Mucosa of rectum (tissue), 2 donors: ENCODE measurements at regions not wholly inside any gene's neighbourhood (a gene's known extent, or its start where the extent isn't known, plus 50 kb on each side); places are given as distances from the start of the nearest gene placed in this dataset.

Experiments
- H3K27ac ChIP-seq, 2 donors: one replicate each; pipeline ENCODE4 v1.7.0; 2013; ENCODE audit warnings: inconsistent platforms in 2 of 2, low read depth in 2 of 2, low read length in 2 of 2
- H3K27me3 ChIP-seq, 2 donors: one replicate each; pipeline ENCODE4 v1.7.0; 2013; ENCODE audit warnings: low read length in 2 of 2; ENCODE audit not compliant: control insufficient read depth in 2 of 2, insufficient read depth in 2 of 2
- H3K36me3 ChIP-seq, 2 donors: one replicate each; pipeline ENCODE4 v1.7.0; 2013; ENCODE audit warnings: low read length in 2 of 2; ENCODE audit not compliant: control insufficient read depth in 2 of 2, insufficient read depth in 2 of 2
- H3K4me1 ChIP-seq, 2 donors: one replicate each; pipeline ENCODE4 v1.7.0; 2013; ENCODE audit warnings: low read length in 2 of 2, mild to moderate bottlenecking in 1 of 2; ENCODE audit not compliant: control insufficient read depth in 2 of 2, insufficient read depth in 2 of 2
- H3K4me3 ChIP-seq, 2 donors: one replicate each; pipeline ENCODE4 v1.7.0; 2013; ENCODE audit warnings: low read length in 2 of 2
- H3K9ac ChIP-seq, 2 donors: one replicate each; pipeline ENCODE4 v1.7.0; 2013; ENCODE audit warnings: low read length in 2 of 2, low read depth in 1 of 2, mild to moderate bottlenecking in 1 of 2
- H3K9me3 ChIP-seq, 2 donors: one replicate each; pipeline ENCODE4 v1.7.0; 2013; ENCODE audit warnings: low read length in 2 of 2; ENCODE audit not compliant: control insufficient read depth in 2 of 2
- donor health status: healthy.
- donor health status: Normal muscosa, but diverticular disease.

DNA sequence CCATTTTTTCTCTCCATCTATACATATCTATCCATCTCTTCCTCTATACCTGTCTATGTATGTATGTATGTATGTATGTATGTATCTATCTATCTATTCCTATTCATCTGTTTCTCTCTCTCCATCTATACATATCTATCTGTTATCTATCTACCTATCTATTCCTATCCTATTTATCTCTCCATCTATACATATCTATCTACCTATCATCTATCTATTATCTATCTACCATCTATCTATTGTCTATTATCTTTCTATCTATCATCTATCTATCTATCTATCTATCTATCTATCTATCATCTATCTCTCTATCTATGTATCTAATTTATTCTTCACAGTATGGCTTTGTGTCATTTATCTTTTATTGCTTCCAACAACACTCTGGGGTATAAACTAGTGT is 1124.4 kb downstream of the TYW1 start:
- Histone ChIP-seq H3K9ac (no peak overlapping the region), H3K27ac (no peak overlapping the region), H3K4me3 (no peak overlapping the region), H3K4me1 (no peaks in the 10 kb centered on the region), H3K27me3 (no peaks in the 10 kb centered on the region), H3K9me3 (peaks cover 5 to 10% of the 10 kb centered on the region in 2 donors), H3K36me3 (no peaks in the 10 kb centered on the region)

DNA sequence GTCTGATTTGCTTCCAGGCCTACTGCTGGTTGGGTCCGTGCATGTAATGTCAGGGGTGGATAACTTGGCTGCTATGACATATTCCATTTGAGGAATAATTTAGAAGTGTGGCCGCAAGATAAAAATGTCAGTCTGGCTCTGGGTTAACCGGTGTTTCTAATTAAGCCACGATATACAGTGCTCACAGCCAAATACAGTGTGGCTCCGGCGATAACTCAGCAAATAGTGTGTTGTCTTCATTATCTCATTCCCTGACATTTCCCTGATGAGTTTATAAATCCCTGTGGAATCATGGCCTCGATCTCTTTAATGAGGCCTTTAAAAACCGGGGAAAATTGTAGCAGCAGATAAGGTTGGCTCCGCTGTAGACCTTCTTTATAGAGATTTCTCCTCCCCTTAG is 1125.0 kb downstream of the TYW1 start:
- Histone ChIP-seq H3K4me3 (no peak overlapping the region), H3K36me3 (no peaks in the 10 kb centered on the region), H3K4me1 (no peaks in the 10 kb centered on the region), H3K9me3 (peaks cover 5 to 10% of the 10 kb centered on the region in 2 donors), H3K27me3 (no peaks in the 10 kb centered on the region), H3K27ac (no peak overlapping the region), H3K9ac (no peak overlapping the region)

DNA sequence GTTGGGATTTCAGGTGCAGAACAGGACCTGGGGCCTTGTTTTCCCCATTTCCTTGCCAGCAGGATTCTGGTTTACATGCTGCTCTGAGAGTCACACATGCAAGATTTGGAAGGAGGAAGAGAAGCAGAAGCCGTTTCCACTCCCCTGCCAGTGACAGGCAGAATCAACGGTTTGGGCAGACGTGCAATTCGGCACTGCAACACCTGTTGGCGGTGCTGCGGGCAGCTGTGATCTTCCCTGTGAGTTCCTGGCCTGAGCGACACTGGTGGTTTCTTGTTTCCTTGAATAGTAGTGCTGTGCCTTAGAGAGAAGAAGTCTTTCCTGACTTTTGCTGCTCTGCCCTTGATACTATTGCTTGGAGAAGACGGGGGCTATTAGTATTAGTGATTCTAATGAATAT is 1126.2 kb downstream of the TYW1 start:
- Histone ChIP-seq H3K9me3 (peaks cover 5 to 8% of the 10 kb centered on the region in 2 donors), H3K9ac (no peak overlapping the region), H3K4me1 (no peaks in the 10 kb centered on the region), H3K4me3 (no peak overlapping the region), H3K27ac (no peak overlapping the region), H3K27me3 (no peaks in the 10 kb centered on the region), H3K36me3 (no peaks in the 10 kb centered on the region)

DNA sequence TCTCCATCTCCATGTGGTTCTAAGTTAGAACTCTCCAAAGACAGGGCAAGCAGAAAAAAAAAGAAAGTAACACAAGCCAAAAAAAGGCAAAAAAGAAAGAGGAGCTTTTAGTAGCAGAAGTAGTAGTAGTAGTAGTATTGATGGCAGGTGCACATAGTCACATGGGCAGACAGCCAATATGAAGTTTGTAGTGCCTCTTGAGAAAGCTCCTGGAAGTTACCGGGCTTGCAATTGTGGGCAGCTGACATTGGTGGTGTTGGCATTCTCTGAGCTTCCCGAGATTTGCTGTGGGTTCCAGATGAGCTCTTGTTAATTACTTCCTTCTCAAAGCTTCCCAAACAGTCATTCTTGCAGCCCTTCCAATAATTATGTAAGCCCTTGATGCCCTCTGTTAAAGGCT is 1128.5 kb downstream of the TYW1 start:
- no peaks in the 10 kb centered on the region for H3K27me3 ChIP-seq
- no peak overlapping the region for H3K4me3 ChIP-seq
- H3K27ac ChIP-seq = no peak overlapping the region
- H3K4me1 ChIP-seq = no peaks in the 10 kb centered on the region
- no peak overlapping the region for H3K9ac ChIP-seq
- peaks cover 0 to 1% of the 10 kb centered on the region in 2 donors for H3K9me3 ChIP-seq
- H3K36me3 ChIP-seq = no peaks in the 10 kb centered on the region

DNA sequence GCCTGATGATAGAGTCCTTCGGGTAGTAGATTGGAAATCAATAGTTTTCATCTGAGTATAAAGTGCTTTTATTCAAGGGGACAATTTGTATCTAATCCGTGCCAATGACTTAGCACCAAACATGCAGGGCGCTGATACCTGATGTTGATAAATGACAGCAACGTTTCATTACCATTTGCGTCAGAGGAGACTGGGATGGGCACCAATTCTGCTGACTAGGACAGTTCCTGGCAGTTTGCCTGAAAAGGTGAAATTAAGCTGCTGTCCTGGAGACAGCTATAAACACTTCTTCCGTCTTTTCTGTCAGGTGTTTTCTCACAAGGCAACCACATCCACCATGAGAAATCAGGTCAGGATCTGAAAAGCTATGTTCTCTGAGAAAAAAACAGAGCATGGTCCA is 1136.4 kb downstream of the TYW1 start:
- Histone ChIP-seq H3K9ac (no peak overlapping the region), H3K9me3 (no peaks in the 10 kb centered on the region), H3K36me3 (no peaks in the 10 kb centered on the region), H3K4me3 (no peak overlapping the region), H3K27ac (no peak overlapping the region), H3K4me1 (no peaks in the 10 kb centered on the region), H3K27me3 (no peaks in the 10 kb centered on the region)

DNA sequence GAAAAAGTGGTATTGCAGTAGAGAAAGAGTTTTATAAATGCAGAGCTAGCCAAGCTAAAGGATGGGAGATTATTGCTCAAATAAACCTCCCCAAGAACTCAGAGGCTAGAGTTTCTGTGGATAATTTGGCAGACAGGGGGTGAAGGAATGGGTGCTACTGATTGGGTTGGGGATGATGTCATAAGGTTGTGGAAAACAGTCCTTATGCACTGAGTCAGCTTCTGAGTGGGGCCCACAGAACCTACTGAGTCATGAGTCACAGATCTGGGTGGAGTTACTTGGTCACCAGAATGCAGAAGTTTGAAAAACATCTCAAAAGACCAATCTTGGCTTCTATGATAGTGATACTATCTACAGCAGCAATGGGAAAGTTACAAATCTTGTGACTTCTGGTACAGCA is 1146.7 kb downstream of the TYW1 start:
- H3K27me3 ChIP-seq = no peaks in the 10 kb centered on the region
- no peaks in the 10 kb centered on the region for H3K36me3 ChIP-seq
- H3K9me3 ChIP-seq = peaks cover 9 to 11% of the 10 kb centered on the region in 2 donors
- H3K4me1 ChIP-seq = no peaks in the 10 kb centered on the region
- H3K4me3 ChIP-seq = no peak overlapping the region
- H3K27ac ChIP-seq = no peak overlapping the region
- H3K9ac ChIP-seq = no peak overlapping the region

DNA sequence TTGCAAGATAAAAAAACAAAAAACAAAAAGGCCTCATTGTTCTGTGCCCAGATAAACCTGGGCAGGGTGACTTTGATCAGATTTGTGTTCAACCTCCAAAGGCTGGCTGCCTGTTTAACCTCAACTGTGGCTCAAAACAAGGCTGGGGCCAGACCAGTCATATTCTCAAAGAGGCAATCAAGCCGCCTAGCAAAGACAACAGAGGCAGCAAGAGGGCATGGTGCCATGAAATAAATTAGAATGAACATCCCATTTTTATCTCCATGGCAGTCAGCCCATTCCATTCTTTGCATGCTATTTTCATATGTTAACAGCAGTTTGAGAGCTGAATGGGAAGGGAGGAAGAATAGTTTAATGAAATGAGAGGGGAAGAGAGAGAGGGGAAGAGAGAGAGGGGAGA is 1150.3 kb downstream of the TYW1 start:
- Histone ChIP-seq H3K27me3 (no peaks in the 10 kb centered on the region), H3K27ac (no peak overlapping the region), H3K36me3 (no peaks in the 10 kb centered on the region), H3K9me3 (peaks cover 9 to 11% of the 10 kb centered on the region in 2 donors), H3K4me3 (no peak overlapping the region), H3K9ac (no peak overlapping the region), H3K4me1 (no peaks in the 10 kb centered on the region)

DNA sequence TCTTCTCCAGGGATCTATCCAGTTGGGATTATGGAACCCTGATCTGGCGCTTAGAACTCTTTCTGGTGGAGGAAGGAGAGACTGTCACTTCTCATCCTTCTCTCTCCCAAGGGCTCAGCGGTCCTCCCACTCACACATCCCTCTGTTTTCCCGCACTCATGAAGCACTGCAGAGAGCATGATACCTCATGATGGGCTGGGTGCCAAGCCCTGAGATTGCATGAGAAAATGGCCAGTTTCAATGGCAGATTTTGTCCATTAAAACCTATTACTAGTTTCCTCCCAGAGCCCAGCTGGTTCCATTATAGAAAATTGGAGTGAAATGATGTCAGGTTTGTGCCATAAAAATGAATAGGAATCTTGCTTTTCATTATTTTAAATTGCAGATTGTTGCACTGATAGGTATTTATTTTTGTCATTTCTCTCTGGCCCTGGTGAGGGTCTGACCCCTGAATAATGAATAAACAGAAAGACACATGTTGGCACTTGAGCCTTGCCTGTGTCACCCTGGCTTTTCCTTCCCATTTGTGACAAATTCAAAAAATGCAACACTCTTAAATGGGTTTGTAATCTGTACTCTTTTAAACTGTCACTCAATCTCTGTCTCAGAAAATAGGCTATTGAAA is 1151.1 kb downstream of the TYW1 start:
- Histone ChIP-seq H3K4me3 (no peak overlapping the region), H3K9me3 (peaks cover 4 to 11% of the 10 kb centered on the region in 2 donors), H3K27ac (no peak overlapping the region), H3K36me3 (no peaks in the 10 kb centered on the region), H3K4me1 (no peaks in the 10 kb centered on the region), H3K27me3 (no peaks in the 10 kb centered on the region), H3K9ac (no peak overlapping the region)

DNA sequence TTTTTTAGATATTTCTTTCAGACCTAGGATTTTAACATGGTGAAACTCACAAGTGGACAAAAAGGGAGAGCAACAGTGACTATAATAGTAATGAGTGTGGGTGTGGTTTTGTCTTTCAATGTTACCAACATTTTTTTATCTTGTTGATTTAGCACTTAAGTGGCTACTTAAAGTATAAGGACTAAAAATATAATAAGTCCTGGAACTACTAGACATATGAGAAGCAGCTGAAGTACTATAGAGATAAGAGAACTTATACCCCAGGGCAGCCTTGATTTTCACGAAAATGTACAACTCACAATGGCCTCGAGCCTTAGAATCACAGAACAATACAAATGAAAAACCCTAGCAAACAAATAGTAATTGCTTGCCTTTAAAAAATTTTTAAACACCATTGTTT is 1151.8 kb downstream of the TYW1 start:
- peaks cover 4% of the 10 kb centered on the region in 2 donors for H3K9me3 ChIP-seq
- H3K4me1 ChIP-seq = no peaks in the 10 kb centered on the region
- no peaks in the 10 kb centered on the region for H3K36me3 ChIP-seq
- H3K27ac ChIP-seq = no peak overlapping the region
- H3K4me3 ChIP-seq = no peak overlapping the region
- no peaks in the 10 kb centered on the region for H3K27me3 ChIP-seq
- H3K9ac ChIP-seq = no peak overlapping the region

DNA sequence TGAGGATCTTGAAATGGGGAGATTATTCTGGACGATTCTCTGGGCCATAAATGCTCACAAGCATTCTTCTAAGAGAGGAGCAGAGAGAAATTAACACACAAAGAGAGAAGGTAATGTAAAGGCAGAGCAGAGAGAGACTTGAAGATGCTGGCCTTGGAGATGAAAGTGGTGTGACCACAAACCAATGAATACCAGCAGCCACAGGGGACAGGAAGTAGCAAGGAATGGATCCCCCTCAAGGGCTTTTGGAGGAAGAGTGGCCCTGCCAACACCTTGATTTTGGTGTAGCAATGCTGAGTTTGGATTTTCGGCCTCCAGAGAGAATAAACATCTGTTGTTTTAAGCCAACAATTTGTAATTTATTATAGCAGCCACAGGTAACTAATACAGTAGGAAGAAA is 1155.6 kb downstream of the TYW1 start:
- Histone ChIP-seq H3K27me3 (no peaks in the 10 kb centered on the region), H3K4me1 (no peaks in the 10 kb centered on the region), H3K36me3 (no peaks in the 10 kb centered on the region), H3K27ac (no peak overlapping the region), H3K9me3 (no peaks in the 10 kb centered on the region), H3K4me3 (no peak overlapping the region), H3K9ac (no peak overlapping the region)

DNA sequence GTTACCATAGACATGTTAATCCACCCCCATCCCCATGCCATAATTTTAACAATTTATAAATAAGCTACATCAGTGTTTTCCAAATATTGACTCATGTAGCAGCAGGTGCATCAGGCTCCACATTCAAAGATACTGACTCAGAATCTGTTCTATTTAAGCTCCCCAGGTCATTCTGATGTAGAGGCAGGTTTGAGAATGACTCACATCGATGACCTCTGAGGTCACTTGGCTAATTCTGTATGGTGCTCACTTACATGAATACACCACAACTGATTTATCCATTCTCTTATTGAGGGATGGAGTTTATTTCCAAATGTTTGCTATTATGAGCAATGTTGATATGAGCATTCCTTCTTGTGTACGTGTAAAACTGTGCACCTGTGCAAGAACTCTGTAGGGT is 1159.0 kb downstream of the TYW1 start:
- no peak overlapping the region for H3K9ac ChIP-seq
- no peaks in the 10 kb centered on the region for H3K27me3 ChIP-seq
- H3K4me1 ChIP-seq = no peaks in the 10 kb centered on the region
- H3K27ac ChIP-seq = no peak overlapping the region
- no peaks in the 10 kb centered on the region for H3K9me3 ChIP-seq
- no peak overlapping the region for H3K4me3 ChIP-seq
- no peaks in the 10 kb centered on the region for H3K36me3 ChIP-seq
